ENCODE measurements at regions not wholly inside any gene's neighbourhood (a gene's known extent, or its start where the extent isn't known, plus 50 kb on each side); places are given as distances from the start of the nearest gene placed in this dataset.
"Not testable (repeated sequence)": the region's sequence is repeated elsewhere in the genome, so short reads cannot be mapped to it uniquely, and the experiment has no call there.

- TF ChIP-seq, protein P1, sequence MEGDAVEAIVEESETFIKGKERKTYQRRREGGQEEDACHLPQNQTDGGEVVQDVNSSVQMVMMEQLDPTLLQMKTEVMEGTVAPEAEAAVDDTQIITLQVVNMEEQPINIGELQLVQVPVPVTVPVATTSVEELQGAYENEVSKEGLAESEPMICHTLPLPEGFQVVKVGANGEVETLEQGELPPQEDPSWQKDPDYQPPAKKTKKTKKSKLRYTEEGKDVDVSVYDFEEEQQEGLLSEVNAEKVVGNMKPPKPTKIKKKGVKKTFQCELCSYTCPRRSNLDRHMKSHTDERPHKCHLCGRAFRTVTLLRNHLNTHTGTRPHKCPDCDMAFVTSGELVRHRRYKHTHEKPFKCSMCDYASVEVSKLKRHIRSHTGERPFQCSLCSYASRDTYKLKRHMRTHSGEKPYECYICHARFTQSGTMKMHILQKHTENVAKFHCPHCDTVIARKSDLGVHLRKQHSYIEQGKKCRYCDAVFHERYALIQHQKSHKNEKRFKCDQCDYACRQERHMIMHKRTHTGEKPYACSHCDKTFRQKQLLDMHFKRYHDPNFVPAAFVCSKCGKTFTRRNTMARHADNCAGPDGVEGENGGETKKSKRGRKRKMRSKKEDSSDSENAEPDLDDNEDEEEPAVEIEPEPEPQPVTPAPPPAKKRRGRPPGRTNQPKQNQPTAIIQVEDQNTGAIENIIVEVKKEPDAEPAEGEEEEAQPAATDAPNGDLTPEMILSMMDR (IDR thresholded peaks at IDR 0.05; ENCODE audit: low read depth, low read length): no peak
- peak in 1 of 2 donors; percentile 29 for DNase-seq (ENCODE audit: low read depth in 2 of 2)
- no peak overlapping the region for H3K4me3 ChIP-seq (replicated peaks in 1 of 2; ENCODE audit: low read depth in 2 of 2, low read length in 2 of 2)
Measured at GRCh38 chr2:215722125-215722524, 286.3 kb upstream of the FN1 start.

- H3K4me3 ChIP-seq (replicated peaks in 1 of 2; ENCODE audit: low read depth in 2 of 2, low read length in 2 of 2); DNase-seq (ENCODE audit: low read depth in 2 of 2): not testable (repeated sequence)
Measured at GRCh38 chr2:215721515-215721914, 285.6 kb upstream of the FN1 start.

- no peak overlapping the region for H3K4me3 ChIP-seq (replicated peaks in 1 of 2; ENCODE audit: low read depth in 2 of 2, low read length in 2 of 2)
- TF ChIP-seq, protein P1 (IDR thresholded peaks at IDR 0.05; ENCODE audit: low read depth, low read length): no peak
- no peak for DNase-seq (ENCODE audit: low read depth in 2 of 2)
Measured at GRCh38 chr2:215718890-215719289, 283.0 kb upstream of the FN1 start.

DNA sequence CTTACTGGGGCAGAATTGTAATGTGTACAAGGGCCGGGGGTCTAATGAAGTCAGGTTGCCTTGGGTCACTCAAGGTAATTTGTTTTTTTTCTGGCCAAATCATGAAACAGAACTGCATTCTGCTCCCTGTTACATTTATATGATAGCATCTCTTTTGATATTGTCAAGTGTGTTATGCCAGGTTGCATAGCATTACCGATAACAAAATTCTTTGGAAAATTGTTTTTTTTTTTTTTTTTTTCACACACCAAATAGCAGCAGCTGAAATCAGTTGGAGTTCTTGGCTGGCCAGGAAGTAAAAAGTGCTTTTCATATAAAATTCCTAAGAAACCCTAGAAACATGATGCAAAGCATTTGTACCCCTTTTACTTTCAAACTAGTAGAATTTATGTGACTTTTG lies 282.6 kb upstream of the FN1 start:
- no peak for DNase-seq (ENCODE audit: low read depth in 2 of 2)
- TF ChIP-seq, protein P1 (IDR thresholded peaks at IDR 0.05; ENCODE audit: low read depth, low read length): no peak
- no peak overlapping the region for H3K4me3 ChIP-seq (replicated peaks in 1 of 2; ENCODE audit: low read depth in 2 of 2, low read length in 2 of 2)

DNA sequence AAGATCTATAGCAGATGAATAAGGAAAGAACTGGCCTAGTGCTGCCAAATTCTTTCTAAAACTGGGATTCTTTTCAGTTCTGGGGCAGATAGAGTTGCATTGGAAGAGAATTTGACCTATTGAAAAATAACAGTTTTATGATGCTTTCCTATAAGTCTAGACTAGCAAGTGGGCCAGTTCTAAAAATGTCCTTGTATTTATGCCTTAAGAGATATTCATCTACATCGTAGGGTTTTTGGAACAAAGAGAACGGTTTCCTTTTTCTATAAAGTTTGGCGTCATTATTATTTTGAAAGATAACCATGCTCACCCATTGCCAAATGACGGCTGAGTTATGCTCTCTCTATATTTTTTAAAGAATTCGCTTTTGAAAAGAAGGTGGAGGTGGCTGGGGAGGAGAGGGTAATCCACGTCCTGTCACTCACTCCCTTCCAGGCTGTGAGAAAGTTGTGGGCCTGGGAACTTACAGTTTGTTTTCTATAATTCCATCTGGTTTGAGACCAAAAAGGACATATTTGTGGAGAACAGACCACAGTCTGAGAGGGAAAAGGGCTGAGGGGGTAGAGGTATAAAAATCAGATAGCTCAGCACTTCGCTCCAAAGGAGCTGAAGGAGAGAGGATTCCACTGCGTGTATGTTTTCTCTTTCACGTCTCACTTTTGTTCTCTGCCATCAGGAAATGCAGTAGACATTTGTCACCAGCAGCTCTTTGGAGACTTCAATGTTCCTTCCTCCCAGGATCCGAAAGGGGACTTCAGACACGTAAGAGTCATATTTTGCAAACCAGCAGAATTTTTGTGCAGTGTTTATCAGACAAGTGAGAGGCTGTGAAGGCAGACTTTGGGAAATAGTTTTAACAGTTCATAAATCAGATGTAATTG lies 281.9 kb upstream of the FN1 start:
- TF ChIP-seq, protein P1 (IDR thresholded peaks at IDR 0.05; ENCODE audit: low read depth, low read length): no peak
- DNase-seq (ENCODE audit: low read depth in 2 of 2): peak; percentile 45 to 77
- H3K4me3 ChIP-seq (replicated peaks in 1 of 2; ENCODE audit: low read depth in 2 of 2, low read length in 2 of 2): peak overlapping the region in 1 of 2 donors; percentile 16

- H3K4me3 ChIP-seq (replicated peaks in 1 of 2; ENCODE audit: low read depth in 2 of 2, low read length in 2 of 2): no peak overlapping the region
- TF ChIP-seq, protein P1 (IDR thresholded peaks at IDR 0.05; ENCODE audit: low read depth, low read length): no peak
- peak in 1 of 2 donors; percentile 43 for DNase-seq (ENCODE audit: low read depth in 2 of 2)
Measured at GRCh38 chr2:215716956-215717355, 281.1 kb upstream of the FN1 start.

GRCh38 chr2:215712871-215713790 lies 277.3 kb upstream of the FN1 start:
- peak; percentile 90 to 91 for DNase-seq (ENCODE audit: low read depth in 2 of 2)
- no peak overlapping the region for H3K4me3 ChIP-seq (replicated peaks in 1 of 2; ENCODE audit: low read depth in 2 of 2, low read length in 2 of 2)
- TF ChIP-seq, protein P1 (IDR thresholded peaks at IDR 0.05; ENCODE audit: low read depth, low read length): no peak
